HuH-7 (cell line): ENCODE measurements at regions not wholly inside any gene's neighbourhood (a gene's known extent, or its start where the extent isn't known, plus 50 kb on each side); places are given as distances from the start of the nearest gene placed in this dataset.

Source experiments
- DNase-seq: peaks from one replicate; pipeline ENCODE4 v3.0.0; 2011; ENCODE audit warnings: low spot score

GRCh38 chr4:128358231-128358912 lies 70.8 kb upstream of the PGRMC2 start:
- no peak for DNase-seq

DNA sequence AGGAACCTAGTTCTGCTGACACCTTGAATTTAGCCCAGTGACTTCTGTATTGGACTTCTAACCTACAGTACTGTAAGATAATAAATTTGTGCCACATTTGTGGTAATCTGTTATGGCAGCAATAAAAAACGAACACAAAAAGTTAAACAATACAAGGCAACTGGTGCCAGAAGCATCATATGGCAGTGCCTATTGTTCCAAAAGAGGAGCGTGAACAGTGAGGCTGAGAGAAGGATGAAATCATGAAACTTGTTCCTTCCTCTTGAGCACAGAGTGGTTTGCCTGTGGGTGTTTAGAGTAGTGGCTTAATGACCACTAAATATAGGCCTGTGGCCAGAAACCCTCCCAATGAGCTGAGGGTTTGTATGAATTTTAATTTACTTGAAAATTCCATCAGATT lies 69.7 kb upstream of the PGRMC2 start:
- no peak for DNase-seq

- no peak for DNase-seq
Measured at GRCh38 chr4:128355305-128355704, 67.7 kb upstream of the PGRMC2 start.

- no peak for DNase-seq
Measured at GRCh38 chr4:128354205-128354821, 66.7 kb upstream of the PGRMC2 start.

GRCh38 chr4:128353791-128354190 lies 66.2 kb upstream of the PGRMC2 start:
- DNase-seq = no peak

DNA sequence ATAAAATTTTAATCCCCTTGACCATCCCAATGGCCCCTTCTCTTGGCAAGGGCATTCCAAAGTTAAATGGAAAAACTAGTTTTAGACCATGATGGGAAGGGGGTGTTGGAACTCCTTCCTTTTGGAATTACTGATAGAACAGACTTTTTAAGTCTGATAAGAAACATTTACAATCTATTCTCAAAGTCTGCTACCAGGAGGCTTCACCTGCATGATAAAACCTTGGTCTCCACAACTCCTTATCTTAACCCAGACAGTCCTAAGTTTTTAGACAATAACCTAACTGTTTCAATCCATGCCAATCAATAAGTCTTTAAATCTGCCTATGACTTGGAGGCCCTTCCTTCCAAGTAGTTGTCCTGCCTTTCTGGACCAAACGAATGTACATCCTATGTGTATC lies 63.9 kb upstream of the PGRMC2 start:
- no peak for DNase-seq

DNA sequence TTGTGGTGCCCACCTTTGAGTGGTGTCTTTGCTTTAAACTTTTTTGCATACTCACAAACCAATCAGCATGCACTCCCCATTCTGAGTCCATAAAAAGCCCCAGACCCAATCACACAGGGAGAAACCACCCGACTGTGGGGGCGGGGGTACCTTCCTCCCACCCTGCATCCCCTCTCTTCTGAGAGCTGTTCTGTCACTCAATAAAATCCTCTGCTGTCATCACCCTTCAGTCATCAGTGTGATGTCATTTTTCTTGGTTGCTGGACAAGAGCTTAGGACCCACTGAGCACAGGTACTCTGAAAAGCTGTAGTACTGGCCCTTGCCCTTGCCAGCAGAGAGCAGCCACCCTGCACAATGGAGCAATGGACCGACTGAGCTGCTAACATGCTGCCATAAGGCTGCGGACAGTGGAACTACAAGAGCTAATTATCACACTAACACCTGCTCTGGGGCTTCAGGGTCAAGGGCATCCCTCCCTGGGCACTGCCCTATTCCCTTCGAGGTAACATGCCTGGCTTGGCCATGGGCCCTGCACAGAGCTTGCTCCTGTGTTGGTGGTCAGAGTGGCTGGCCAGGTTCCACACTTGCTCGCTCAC lies 62.9 kb upstream of the PGRMC2 start:
- no peak for DNase-seq

DNA sequence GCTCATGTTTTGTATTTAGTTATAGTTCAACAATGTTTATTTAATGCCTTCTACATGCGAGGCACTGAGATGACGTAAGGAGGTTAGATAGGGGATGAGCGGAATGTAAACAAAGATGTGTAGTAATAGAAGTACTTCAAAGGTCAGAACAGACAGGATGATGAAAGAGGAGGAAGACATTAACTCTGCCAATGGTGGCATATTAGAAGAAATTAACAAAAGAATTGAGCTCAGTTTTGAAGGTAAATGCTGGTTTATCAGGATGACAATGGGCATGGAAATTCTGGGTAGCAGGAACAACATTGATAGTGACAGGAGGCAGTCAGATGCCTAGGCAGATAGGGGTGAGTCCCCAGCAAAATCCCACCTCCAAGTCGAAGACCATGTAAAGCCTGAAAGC lies 62.3 kb upstream of the PGRMC2 start:
- peak; percentile 4 for DNase-seq

DNA sequence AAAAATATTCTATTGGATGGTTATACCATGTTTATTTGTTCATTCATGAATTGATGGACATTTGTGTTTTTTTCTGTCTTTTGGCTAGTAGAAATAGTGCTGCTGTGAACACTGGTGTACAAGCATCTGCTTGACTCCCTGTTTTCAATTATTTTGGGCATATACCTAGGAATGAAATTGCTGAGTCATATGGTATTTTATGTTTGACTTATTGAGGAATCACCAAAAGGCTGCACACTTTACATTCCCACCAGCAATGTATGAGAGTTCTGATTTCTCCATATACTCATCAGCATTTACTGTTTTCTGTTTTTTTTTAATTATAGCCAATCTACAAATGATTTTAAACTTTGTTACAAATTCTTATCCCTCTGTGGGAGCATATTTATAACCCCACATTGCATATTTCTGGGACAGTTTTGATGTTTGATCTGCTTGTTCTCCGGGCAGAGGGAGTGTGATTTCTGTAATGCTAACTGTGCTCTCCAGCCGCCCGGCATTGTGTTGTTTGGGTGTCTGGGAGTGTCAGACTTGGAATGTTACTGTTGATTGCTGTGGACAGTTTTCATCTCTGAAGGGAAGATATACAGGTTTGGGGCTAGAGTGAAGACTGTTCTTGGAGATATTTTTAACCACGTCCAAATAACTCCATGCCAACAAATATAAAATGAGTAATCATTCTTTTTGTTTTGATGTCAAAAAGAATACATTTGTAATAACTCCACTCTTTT lies 60.5 kb upstream of the PGRMC2 start:
- DNase-seq = no peak

DNA sequence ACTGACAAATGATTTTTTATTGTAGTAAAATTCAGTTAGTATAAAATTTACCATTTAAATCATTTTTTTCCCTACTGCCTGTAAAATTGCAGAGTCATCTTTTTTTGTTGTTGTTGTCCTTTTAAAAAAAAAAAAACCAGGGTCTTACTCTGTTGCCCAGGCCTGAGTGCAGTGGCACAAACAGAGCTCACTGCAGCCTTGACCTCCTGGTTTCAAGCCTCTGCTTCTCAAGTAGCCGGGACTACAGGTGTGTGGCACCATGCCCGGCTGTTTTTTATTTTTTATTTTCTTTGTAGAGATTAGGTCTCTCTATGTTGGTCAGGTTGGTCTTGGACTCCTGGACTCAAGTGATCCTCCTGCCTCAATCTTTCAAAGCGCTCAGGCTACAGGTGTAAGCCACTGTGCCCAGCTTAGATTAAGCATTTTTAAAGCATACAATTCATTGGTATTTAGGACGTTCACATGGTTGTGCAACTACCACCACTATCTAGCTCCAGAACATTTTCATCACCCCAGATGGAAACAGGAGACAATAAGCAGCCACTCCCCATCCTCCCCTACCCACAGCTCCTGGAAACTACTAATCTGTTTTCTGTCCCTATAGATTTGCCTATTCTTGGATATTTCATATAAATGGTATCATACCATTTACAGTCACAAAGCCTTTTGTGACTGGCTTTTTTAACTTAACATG lies 59.7 kb upstream of the PGRMC2 start:
- no peak for DNase-seq

DNA sequence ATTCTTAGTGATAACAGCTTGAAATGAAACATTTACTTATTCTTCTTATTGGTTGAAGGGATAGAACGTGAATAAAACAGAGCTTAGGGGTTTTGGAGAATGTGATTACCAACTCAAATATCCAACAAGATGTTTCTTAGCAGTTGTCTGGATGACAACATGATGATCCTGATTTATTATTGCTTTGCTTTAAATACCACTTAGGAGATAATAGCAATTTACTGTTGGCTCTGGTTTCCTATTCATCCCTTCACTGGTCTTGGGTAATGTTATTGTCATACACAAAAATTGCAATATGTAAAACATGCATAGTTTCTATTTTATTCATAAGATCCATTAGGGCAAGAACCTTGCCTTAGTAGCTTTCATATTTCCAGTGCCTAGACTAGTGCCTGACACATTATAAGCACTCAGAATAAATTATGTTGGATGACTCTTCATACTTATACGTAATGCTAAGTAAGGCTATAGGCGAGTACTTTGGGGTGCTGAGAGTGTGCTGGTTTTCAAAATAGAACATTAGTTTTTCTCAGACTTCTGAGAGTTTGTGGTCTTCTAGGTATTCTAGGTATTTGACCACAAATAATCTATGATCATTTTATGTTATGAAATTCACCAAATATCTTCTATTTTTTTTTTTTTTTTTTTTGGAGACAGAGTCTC lies 58.6 kb upstream of the PGRMC2 start:
- no peak for DNase-seq

DNA sequence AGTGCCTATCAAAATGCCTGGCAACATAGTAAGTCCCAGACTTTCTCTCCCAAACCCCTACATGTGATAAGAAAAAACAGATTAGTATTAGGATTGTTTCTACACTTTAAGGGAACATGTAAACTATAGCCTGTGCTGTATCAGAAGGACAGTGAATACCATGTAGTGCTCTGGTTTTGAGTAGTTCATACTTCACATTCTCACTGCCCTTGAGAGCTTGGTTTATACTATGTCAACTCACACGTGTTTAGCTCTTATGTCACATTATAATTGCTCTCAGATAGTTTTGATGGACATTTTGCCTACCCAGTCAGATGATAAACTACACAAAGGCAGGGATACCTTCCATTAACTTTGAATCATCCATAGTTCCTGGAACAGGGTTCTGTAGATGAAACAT lies 58.0 kb upstream of the PGRMC2 start:
- no peak for DNase-seq

DNA sequence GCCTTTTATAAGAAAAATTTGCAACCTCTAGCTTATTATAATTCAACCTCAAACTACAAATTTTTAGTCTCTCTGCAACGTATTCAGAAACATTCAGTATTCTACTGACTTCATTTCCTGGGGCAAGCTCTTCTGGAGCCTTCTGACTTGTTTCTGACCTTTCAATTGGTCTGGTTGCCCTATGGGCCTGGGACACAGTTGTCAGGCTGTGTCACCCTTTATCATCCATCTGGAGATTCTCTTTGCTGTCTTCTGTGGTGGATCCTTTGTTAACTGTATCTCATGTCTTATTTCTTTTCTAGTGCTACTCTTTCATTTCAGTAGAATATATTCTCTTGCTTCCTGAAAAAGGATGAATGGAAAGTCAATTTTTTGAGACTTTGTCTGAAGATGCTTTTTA lies 55.1 kb upstream of the PGRMC2 start:
- DNase-seq = no peak

DNA sequence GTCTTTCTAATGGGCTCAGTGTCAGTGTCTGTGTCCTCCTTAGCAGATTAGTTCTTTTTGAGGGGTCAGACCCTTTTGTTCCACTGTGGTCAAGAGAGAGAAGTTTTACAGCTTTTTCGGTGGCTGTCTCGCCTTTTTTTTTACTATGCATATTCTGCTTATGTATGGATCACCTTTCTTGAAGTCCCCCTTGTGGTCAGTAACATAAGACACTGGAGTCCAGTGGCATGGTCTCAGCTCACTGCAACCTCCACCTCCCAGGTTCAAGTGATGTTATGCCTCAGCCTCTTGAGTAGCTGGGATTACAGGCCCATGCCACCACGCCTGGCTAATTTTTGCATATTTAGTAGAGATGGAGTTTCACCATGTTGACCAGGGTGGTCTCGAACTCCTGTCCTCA lies 54.0 kb upstream of the PGRMC2 start:
- no peak for DNase-seq

- DNase-seq = no peak
Measured at GRCh38 chr4:128338634-128339355, 51.2 kb upstream of the PGRMC2 start.

- no peak for DNase-seq
Measured at GRCh38 chr4:128337863-128338262, 50.2 kb upstream of the PGRMC2 start.
